A549 (cell line): ENCODE measurements at regions not wholly inside any gene's neighbourhood (a gene's known extent, or its start where the extent isn't known, plus 50 kb on each side); places are given as distances from the start of the nearest gene placed in this dataset.

Experiments
- ATAC-seq, 2 experiments: fragments of 200-7000 bp in 1 of 2; fragments of >200 bp in 1 of 2; cut with Nextera tagmentation in 1 of 2; cut with Tn5 transposase in 1 of 2; 3 replicates each; pipeline versions ENCODE4 v1.8.0 to v1.9.1; 2018 to 2020; ENCODE audit warnings: mild to moderate bottlenecking in 1 of 2, moderate library complexity in 1 of 2
- CTCF ChIA-PET: fragments of 300-600 bp; sonication (Branson Sonifier 250); formaldehyde crosslinking; extraction: SDS; loops from one replicate; lab custom pipeline; 2021; ENCODE audit warnings: antibody characterized with exemption, inconsistent platforms; lab: Yijun Ruan, JAX
- POLR2A ChIA-PET: fragments of 350-600 bp; formaldehyde crosslinking; extraction: SDS; loops from one replicate; lab custom pipeline; 2021; ENCODE audit warnings: antibody characterized with exemption, inconsistent platforms; lab: Yijun Ruan, JAX
- DNase-seq, 2 experiments: peaks; one replicate each; pipeline versions ENCODE4 v3.0.0 to v3.0.0-alpha.2; 2011 to 2016; ENCODE audit warnings: low read depth in 1 of 2, low spot score in 1 of 2
- FAIRE-seq: peaks from 2 replicates; lab custom pipeline; 2011; peaks lifted over from hg19 to GRCh38; lab: Jason Lieb, UNC
- H3K27ac ChIP-seq, 2 experiments: fragments of >200 bp; sonication (Bioruptor Twin); formaldehyde crosslinking; 3 replicates each; pipeline ENCODE4 v1.5.1; 2016 to 2017
- H3K4me1 ChIP-seq: fragments of >200 bp; sonication (Bioruptor Twin); formaldehyde crosslinking; 3 replicates; pipeline ENCODE4 v1.6.1; 2016
- H3K4me2 ChIP-seq: fragments of >200 bp; sonication (Bioruptor Twin); formaldehyde crosslinking; 3 replicates; pipeline ENCODE4 v1.6.1; 2016
- H3K4me3 ChIP-seq: fragments of >200 bp; sonication (Bioruptor Twin); formaldehyde crosslinking; 3 replicates; pipeline ENCODE4 v1.5.1; 2016
- H3K9me3 ChIP-seq: fragments of >200 bp; sonication (Bioruptor Twin); formaldehyde crosslinking; 3 replicates; pipeline ENCODE4 v1.6.1; 2016
- CEBPB ChIP-seq, 2 experiments: fragments of >200 bp in 1 of 2; sonication (Bioruptor Twin) in 1 of 2; formaldehyde crosslinking in 1 of 2; IDR thresholded peaks; 2 replicates each; pipeline ENCODE4 v1.6.1; 2012 to 2016
- EHMT2 ChIP-seq: fragments of 200-600 bp; sonication (generic); IDR thresholded peaks from 2 replicates; pipeline ENCODE4 v1.6.1; 2016; ENCODE audit warnings: antibody characterized with exemption, low read depth, mild to moderate bottlenecking, moderate library complexity
- ESRRA ChIP-seq: fragments of 150-350 bp; IDR thresholded peaks from 2 replicates; pipeline ENCODE4 v1.6.1; 2014; ENCODE audit warnings: mild to moderate bottlenecking, low read length, borderline replicate concordance
- FOSB ChIP-seq: fragments of 250-450 bp; sonication (Bioruptor Pico); IDR thresholded peaks from 2 replicates; pipeline ENCODE4 v1.5.0; 2020; ENCODE audit warnings: mild to moderate bottlenecking, moderate library complexity
- FOSL2 ChIP-seq, 2 experiments: fragments of 450-650 bp in 1 of 2; fragments of >200 bp in 1 of 2; sonication (Bioruptor Twin) in 1 of 2; formaldehyde crosslinking; IDR thresholded peaks; 2 replicates each; pipeline versions ENCODE4 v1.5.0 to v1.6.1; 2016 to 2020; ENCODE audit warnings: mild to moderate bottlenecking in 1 of 2, moderate library complexity in 1 of 2
- HDAC2 ChIP-seq: fragments of 200-600 bp; sonication (generic); IDR thresholded peaks from 2 replicates; pipeline ENCODE4 v1.6.1; 2016
- HOXA7 ChIP-seq: fragments of 250-450 bp; sonication (Bioruptor Pico); IDR thresholded peaks from 2 replicates; pipeline ENCODE4 v1.5.0; 2020; ENCODE audit warnings: mild to moderate bottlenecking, moderate library complexity
- HOXB5 ChIP-seq: fragments of 250-450 bp; sonication (Bioruptor Pico); IDR thresholded peaks from 2 replicates; pipeline ENCODE4 v1.5.0; 2020; ENCODE audit warnings: mild to moderate bottlenecking, moderate library complexity
- JUN ChIP-seq, 2 experiments: fragments of >200 bp; sonication (Bioruptor Twin); formaldehyde crosslinking; IDR thresholded peaks; 2 replicates in 1 of 2; 3 replicates in 1 of 2; pipeline ENCODE4 v1.6.1; 2016 to 2017
- JUNB ChIP-seq: fragments of >200 bp; sonication (Bioruptor Twin); formaldehyde crosslinking; IDR thresholded peaks from 2 replicates; pipeline ENCODE4 v1.6.1; 2016
- NPAS2 ChIP-seq: fragments of 250-450 bp; sonication (Bioruptor Pico); IDR thresholded peaks from 2 replicates; pipeline ENCODE4 v1.8.0; 2022; ENCODE audit warnings: mild to moderate bottlenecking, moderate library complexity, borderline replicate concordance
- NR3C1 ChIP-seq: fragments of >200 bp; sonication (Bioruptor Twin); formaldehyde crosslinking; IDR thresholded peaks from 3 replicates; pipeline ENCODE4 v1.6.1; 2017
- RNF2 ChIP-seq: fragments of 200-600 bp; sonication (generic); IDR thresholded peaks from 2 replicates; pipeline ENCODE4 v1.6.1; 2016; ENCODE audit warnings: low read depth, mild to moderate bottlenecking, antibody characterized with exemption, moderate library complexity, borderline replicate concordance
- SMC3 ChIP-seq: fragments of >200 bp; sonication (Bioruptor Twin); formaldehyde crosslinking; IDR thresholded peaks from 3 replicates; pipeline ENCODE4 v1.6.1; 2018; ENCODE audit warnings: inconsistent platforms
- TFCP2L1 ChIP-seq: fragments of 250-450 bp; sonication (Bioruptor Pico); IDR thresholded peaks from 2 replicates; pipeline ENCODE4 v1.5.0; 2021; ENCODE audit warnings: mild to moderate bottlenecking
- ZC3H11A ChIP-seq: fragments of 450-650 bp; IDR thresholded peaks from 2 replicates; pipeline ENCODE4 v1.6.1; 2014; ENCODE audit warnings: antibody characterized with exemption, mild to moderate bottlenecking
- ZNF302 ChIP-seq: fragments of 250-450 bp; sonication (Bioruptor Pico); IDR thresholded peaks from 2 replicates; pipeline ENCODE4 v1.9.0; 2021; ENCODE audit warnings: inconsistent platforms, mild to moderate bottlenecking, moderate library complexity
- WGBS: methylation state at CpG from one replicate; pipeline ENCODE4 v1.1.6; 2017; ENCODE audit errors: missing lambda C conversion rate; 5-methylcytosine and 5-hydroxymethylcytosine counted together
- TF ChIP-seq, protein P1 (sequence below): fragments of 250-450 bp; sonication (Bioruptor Pico); IDR thresholded peaks from 2 replicates; pipeline ENCODE4 v1.5.0; 2021; ENCODE audit warnings: mild to moderate bottlenecking, moderate library complexity, borderline replicate concordance
- TF ChIP-seq, protein P2 (sequence below): fragments of >200 bp; sonication (Bioruptor Twin); formaldehyde crosslinking; IDR thresholded peaks from 2 replicates; pipeline ENCODE4 v1.6.1; 2016
- TF ChIP-seq, protein P3 (sequence below): fragments of 200-600 bp; sonication (generic); IDR thresholded peaks from 2 replicates; pipeline ENCODE4 v1.6.1; 2016; ENCODE audit warnings: antibody characterized with exemption, mild to moderate bottlenecking, moderate library complexity
- TF ChIP-seq, protein P4 (sequence below): fragments of >200 bp; sonication (Bioruptor Twin); formaldehyde crosslinking; IDR thresholded peaks from 3 replicates; pipeline ENCODE4 v1.5.1; 2016

DNA sequence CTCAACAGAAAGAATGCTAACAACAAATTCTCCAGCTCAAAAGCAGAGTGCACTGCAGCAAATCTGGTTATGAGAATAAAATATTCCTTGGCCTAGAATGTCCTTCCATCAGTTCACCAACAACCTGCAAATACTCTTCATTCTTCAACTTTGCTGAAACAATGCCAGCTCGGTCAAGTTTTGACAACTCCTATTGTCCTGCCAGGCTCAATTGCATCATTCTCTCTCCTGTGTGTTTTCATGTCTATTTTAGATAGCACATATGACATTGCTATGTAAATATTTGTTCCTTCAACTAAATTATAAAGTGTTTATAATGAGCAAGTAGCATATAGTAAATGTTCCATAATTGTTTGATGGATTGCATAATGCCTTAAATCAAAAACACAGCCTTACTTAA, 463.8 kb downstream of the TLE1 start:
- POLR2A ChIA-PET = no interaction called here

DNA sequence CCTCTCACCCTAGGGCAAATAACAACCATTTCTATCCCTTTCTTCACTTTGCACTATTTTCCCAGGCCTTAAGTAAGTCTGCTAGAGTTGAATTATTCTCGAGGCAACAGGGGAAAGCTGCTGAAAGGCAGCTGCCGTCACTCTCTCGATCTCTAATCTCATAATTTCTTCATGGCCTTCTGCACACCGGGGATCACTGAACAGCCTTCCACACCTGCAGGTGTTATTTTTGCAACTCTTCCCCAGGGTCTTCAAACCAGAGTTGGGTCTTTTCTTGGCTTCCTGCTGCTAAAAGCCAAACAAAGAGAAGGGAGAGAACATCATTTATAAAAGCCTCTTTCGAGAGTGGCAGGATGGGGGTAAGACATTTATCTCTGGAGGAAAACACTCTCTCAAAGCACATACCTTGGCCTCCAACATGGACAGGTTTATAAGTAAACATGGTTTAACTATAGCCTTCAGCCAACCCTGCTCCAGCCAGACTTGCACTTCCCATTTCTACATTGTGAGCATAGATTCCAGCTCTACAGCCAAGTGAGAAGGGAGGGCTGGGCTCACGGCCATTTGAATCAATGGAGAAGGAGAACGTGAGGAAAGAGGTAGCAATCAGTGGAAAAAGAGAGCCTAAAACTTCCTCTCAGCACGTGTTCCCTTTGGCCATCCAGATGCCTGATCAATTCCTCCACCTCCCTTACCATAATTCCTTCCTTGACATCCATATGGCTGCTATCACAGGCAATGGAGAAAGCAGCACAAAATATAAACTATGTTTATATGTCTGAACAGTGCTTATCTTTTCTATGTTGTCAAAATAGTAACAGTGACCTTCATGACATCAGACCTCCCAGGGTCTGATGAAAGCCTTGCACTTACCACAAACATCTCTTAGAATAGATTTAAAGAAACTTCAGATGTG, 464.9 kb downstream of the TLE1 start:
- no peak overlapping the region for H3K27ac ChIP-seq
- FAIRE-seq (no peak), DNase-seq (no peak)
- H3K9me3 ChIP-seq = no peaks in the 10 kb centered on the region
- WGBS = 57% methylated on average over 8 of the region's 8 CpGs
- no peaks in the 10 kb centered on the region for H3K4me1 ChIP-seq
- H3K4me2 ChIP-seq = no peak overlapping the region
- TF ChIP-seq NR3C1 = no peak
- no peak for TF ChIP-seq EHMT2
- TF ChIP-seq, protein P1, sequence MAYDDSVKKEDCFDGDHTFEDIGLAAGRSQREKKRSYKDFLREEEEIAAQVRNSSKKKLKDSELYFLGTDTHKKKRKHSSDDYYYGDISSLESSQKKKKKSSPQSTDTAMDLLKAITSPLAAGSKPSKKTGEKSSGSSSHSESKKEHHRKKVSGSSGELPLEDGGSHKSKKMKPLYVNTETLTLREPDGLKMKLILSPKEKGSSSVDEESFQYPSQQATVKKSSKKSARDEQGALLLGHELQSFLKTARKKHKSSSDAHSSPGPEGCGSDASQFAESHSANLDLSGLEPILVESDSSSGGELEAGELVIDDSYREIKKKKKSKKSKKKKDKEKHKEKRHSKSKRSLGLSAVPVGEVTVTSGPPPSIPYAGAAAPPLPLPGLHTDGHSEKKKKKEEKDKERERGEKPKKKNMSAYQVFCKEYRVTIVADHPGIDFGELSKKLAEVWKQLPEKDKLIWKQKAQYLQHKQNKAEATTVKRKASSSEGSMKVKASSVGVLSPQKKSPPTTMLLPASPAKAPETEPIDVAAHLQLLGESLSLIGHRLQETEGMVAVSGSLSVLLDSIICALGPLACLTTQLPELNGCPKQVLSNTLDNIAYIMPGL = no peak
- no peak for TF ChIP-seq JUN (IDR thresholded peaks at IDR 0.05)
- no peak for TF ChIP-seq TFCP2L1
- no peak for TF ChIP-seq HOXB5 (CRISPR knock-in tag)
- TF ChIP-seq HDAC2 = no peak
- no peak for TF ChIP-seq HOXA7 (CRISPR knock-in tag)
- no peak for TF ChIP-seq FOSL2 (IDR thresholded peaks at IDR 0.05)
- TF ChIP-seq FOSL2 (CRISPR knock-in tag; IDR thresholded peaks at IDR 0.05) = no peak
- TF ChIP-seq ZNF302 = no peak
- no peak for TF ChIP-seq SMC3
- TF ChIP-seq JUNB = no peak
- TF ChIP-seq CEBPB (IDR thresholded peaks at IDR 0.05) = no peak
- TF ChIP-seq, protein P2, sequence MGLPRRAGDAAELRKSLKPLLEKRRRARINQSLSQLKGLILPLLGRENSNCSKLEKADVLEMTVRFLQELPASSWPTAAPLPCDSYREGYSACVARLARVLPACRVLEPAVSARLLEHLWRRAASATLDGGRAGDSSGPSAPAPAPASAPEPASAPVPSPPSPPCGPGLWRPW = no peak
- TF ChIP-seq, all 56 proteins: peak for 0
- CTCF ChIA-PET = interaction anchor here (0.6 kb wide), 1 partner anchor 517 kb away, joined by 3 read pairs; no protein-coding TSS in a partner anchor
- H3K4me3 ChIP-seq = no peak overlapping the region
- no peak for ATAC-seq
- POLR2A ChIA-PET = no interaction called here

More for the DNA sequence above, 463.8 kb downstream of the TLE1 start:
- no peak overlapping the region for H3K27ac ChIP-seq
- no peak overlapping the region for H3K4me3 ChIP-seq
- H3K4me1 ChIP-seq = no peaks in the 10 kb centered on the region
- no peak for ATAC-seq
- no peak overlapping the region for H3K4me2 ChIP-seq
- 60% methylated on average over 1 of the region's 1 CpG for WGBS
- CTCF ChIA-PET = no interaction called here
- FAIRE-seq = no peak
- no peak for DNase-seq
- no peak for TF ChIP-seq NR3C1
- no peak for TF ChIP-seq ZC3H11A
- TF ChIP-seq FOSB (CRISPR knock-in tag) = no peak
- no peak for TF ChIP-seq RNF2
- TF ChIP-seq ESRRA = no peak
- TF ChIP-seq, protein P3, sequence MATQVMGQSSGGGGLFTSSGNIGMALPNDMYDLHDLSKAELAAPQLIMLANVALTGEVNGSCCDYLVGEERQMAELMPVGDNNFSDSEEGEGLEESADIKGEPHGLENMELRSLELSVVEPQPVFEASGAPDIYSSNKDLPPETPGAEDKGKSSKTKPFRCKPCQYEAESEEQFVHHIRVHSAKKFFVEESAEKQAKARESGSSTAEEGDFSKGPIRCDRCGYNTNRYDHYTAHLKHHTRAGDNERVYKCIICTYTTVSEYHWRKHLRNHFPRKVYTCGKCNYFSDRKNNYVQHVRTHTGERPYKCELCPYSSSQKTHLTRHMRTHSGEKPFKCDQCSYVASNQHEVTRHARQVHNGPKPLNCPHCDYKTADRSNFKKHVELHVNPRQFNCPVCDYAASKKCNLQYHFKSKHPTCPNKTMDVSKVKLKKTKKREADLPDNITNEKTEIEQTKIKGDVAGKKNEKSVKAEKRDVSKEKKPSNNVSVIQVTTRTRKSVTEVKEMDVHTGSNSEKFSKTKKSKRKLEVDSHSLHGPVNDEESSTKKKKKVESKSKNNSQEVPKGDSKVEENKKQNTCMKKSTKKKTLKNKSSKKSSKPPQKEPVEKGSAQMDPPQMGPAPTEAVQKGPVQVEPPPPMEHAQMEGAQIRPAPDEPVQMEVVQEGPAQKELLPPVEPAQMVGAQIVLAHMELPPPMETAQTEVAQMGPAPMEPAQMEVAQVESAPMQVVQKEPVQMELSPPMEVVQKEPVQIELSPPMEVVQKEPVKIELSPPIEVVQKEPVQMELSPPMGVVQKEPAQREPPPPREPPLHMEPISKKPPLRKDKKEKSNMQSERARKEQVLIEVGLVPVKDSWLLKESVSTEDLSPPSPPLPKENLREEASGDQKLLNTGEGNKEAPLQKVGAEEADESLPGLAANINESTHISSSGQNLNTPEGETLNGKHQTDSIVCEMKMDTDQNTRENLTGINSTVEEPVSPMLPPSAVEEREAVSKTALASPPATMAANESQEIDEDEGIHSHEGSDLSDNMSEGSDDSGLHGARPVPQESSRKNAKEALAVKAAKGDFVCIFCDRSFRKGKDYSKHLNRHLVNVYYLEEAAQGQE = no peak
- no peak for TF ChIP-seq HOXB5 (CRISPR knock-in tag)
- TF ChIP-seq JUNB = no peak
- no peak for TF ChIP-seq NPAS2 (CRISPR knock-in tag)
- TF ChIP-seq, protein P4, sequence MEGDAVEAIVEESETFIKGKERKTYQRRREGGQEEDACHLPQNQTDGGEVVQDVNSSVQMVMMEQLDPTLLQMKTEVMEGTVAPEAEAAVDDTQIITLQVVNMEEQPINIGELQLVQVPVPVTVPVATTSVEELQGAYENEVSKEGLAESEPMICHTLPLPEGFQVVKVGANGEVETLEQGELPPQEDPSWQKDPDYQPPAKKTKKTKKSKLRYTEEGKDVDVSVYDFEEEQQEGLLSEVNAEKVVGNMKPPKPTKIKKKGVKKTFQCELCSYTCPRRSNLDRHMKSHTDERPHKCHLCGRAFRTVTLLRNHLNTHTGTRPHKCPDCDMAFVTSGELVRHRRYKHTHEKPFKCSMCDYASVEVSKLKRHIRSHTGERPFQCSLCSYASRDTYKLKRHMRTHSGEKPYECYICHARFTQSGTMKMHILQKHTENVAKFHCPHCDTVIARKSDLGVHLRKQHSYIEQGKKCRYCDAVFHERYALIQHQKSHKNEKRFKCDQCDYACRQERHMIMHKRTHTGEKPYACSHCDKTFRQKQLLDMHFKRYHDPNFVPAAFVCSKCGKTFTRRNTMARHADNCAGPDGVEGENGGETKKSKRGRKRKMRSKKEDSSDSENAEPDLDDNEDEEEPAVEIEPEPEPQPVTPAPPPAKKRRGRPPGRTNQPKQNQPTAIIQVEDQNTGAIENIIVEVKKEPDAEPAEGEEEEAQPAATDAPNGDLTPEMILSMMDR = no peak
- no peaks in the 10 kb centered on the region for H3K9me3 ChIP-seq
